ENCODE measurements at regions not wholly inside any gene's neighbourhood (a gene's known extent, or its start where the extent isn't known, plus 50 kb on each side); places are given as distances from the start of the nearest gene placed in this dataset.
A peak's percentile ranks its signal among the peaks of the same experiment; 100 is the strongest.

DNA sequence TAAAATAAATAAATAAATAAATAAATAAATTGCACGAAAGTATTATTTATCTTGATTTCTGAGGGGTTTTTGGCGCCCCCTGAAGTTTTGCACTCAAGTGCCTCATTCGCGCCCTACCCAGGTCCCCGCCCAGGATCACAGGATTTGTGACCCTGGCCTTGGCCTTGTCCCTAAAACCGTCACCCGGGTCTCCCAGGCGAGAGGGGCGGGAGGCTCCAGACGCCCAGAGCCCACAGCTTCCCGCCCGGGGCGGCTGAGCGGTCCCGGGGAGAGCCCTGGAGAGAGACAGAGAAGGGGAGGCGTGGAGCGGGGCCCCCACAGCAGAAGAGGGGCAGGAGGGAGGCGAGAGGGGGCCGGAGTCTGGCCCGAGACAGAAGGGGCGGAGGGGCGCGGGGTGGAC lies 91.8 kb upstream of the CASZ1 start:
- Histone ChIP-seq H3K23ac (ENCODE audit: insufficient read length) (no peak overlapping the region), H2BK5ac (ENCODE audit: low read depth, low read length) (no peak overlapping the region), H2BK20ac (ENCODE audit: low read length) (no peak overlapping the region), H2AK5ac (ENCODE audit: low read depth, low read length) (no peak overlapping the region), H3K4ac (replicated peaks; ENCODE audit: insufficient read length, low read depth, low read length) (no peak overlapping the region), H2BK120ac (replicated peaks; ENCODE audit: low read depth, low read length) (no peak overlapping the region), H3K27ac (ENCODE audit: low read depth, low read length) (no peak overlapping the region), H2BK15ac (ENCODE audit: low read length) (no peak overlapping the region), H3K36me3 (ENCODE audit: control insufficient read depth in 2 of 4, insufficient read depth in 4 of 4, low read length in 3 of 4) (no peaks in the 10 kb centered on the region), H3K79me2 (ENCODE audit: control insufficient read depth in 1 of 2, insufficient read depth in 2 of 2, low read length in 2 of 2) (no peaks in the 10 kb centered on the region), H3K27me3 (replicated peaks in 1 of 4; ENCODE audit: control insufficient read depth in 3 of 4, extremely low read depth in 1 of 4, insufficient read depth in 3 of 4, low read length in 3 of 4) (peaks cover 0 to 19% (median 14%) of the 10 kb centered on the region in 4 experiments; a peak in 6 of 7 replicates), H3K4me3 (ENCODE audit: extremely low read depth in 1 of 4, insufficient read depth in 2 of 4, low read depth in 3 of 4, low read length in 4 of 4) (peak overlapping the region; percentile 17 to 71 (median 24); a peak in 6 of 8 replicates), H3K4me2 (ENCODE audit: insufficient read depth in 1 of 2, low read depth in 2 of 2, low read length in 2 of 2) (peak overlapping the region; percentile 58 to 93), H3K79me1 (ENCODE audit: low read depth, low read length) (no peaks in the 10 kb centered on the region), H4K91ac (replicated peaks; ENCODE audit: insufficient read length, low read length) (no peak overlapping the region), H4K8ac (ENCODE audit: extremely low read depth, insufficient read depth, low read length) (no peak overlapping the region), H3K9ac (replicated peaks in 1 of 4; ENCODE audit: extremely low read depth in 1 of 4, low read depth in 3 of 4, low read length in 3 of 4) (no peak overlapping the region), H2BK12ac (ENCODE audit: low read depth, low read length) (no peak overlapping the region), H3K18ac (ENCODE audit: extremely low read depth, low read length) (no peak overlapping the region), H3K14ac (ENCODE audit: insufficient read length) (no peak overlapping the region), H4K5ac (ENCODE audit: insufficient read length, low read depth, low read length) (no peak overlapping the region), H3K23me2 (ENCODE audit: low read depth, low read length) (peaks cover 1% of the 10 kb centered on the region; the same call in 1 of the 2 replicates), H3K9me3 (ENCODE audit: insufficient read depth in 2 of 2, low read depth in 1 of 2, low read length in 1 of 2) (no peaks in the 10 kb centered on the region), H4K20me1 (replicated peaks in 1 of 2; ENCODE audit: control insufficient read depth in 1 of 2, insufficient read depth in 2 of 2, low read length in 2 of 2) (no peaks in the 10 kb centered on the region), H3K4me1 (replicated peaks in 1 of 4; ENCODE audit: control insufficient read depth in 3 of 4, insufficient read depth in 4 of 4, low read length in 3 of 4) (peaks cover 2 to 16% (median 8%) of the 10 kb centered on the region in 4 experiments; a peak in 6 of 7 replicates), H2AFZ (ENCODE audit: low read length) (no peak overlapping the region), H3K56ac (replicated peaks; ENCODE audit: insufficient read length, low read depth, low read length) (no peak overlapping the region)
- CTCF ChIA-PET (ENCODE audit: partially characterized antibody): interaction anchor here (0.8 to 4.6 kb wide), 9 partner anchors 10 to 209 kb away, joined by 3 to 17 read pairs (median 4); no protein-coding TSS in a partner anchor
- TF ChIP-seq POU5F1 (IDR thresholded peaks at IDR 0.05; ENCODE audit: low read depth, low read length): no peak
- TF ChIP-seq, protein P1, sequence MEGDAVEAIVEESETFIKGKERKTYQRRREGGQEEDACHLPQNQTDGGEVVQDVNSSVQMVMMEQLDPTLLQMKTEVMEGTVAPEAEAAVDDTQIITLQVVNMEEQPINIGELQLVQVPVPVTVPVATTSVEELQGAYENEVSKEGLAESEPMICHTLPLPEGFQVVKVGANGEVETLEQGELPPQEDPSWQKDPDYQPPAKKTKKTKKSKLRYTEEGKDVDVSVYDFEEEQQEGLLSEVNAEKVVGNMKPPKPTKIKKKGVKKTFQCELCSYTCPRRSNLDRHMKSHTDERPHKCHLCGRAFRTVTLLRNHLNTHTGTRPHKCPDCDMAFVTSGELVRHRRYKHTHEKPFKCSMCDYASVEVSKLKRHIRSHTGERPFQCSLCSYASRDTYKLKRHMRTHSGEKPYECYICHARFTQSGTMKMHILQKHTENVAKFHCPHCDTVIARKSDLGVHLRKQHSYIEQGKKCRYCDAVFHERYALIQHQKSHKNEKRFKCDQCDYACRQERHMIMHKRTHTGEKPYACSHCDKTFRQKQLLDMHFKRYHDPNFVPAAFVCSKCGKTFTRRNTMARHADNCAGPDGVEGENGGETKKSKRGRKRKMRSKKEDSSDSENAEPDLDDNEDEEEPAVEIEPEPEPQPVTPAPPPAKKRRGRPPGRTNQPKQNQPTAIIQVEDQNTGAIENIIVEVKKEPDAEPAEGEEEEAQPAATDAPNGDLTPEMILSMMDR (IDR thresholded peaks at IDR 0.05; ENCODE audit: control extremely low read depth in 1 of 3, insufficient read depth in 1 of 3, low read depth in 1 of 3, low read length in 3 of 3): peak in 1 of 3 experiments; percentile 24; a peak in 1 of 4 replicates
- TF ChIP-seq, protein P2, sequence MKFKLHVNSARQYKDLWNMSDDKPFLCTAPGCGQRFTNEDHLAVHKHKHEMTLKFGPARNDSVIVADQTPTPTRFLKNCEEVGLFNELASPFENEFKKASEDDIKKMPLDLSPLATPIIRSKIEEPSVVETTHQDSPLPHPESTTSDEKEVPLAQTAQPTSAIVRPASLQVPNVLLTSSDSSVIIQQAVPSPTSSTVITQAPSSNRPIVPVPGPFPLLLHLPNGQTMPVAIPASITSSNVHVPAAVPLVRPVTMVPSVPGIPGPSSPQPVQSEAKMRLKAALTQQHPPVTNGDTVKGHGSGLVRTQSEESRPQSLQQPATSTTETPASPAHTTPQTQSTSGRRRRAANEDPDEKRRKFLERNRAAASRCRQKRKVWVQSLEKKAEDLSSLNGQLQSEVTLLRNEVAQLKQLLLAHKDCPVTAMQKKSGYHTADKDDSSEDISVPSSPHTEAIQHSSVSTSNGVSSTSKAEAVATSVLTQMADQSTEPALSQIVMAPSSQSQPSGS (IDR thresholded peaks at IDR 0.05; ENCODE audit: low read length): no peak
- TF ChIP-seq JUN (IDR thresholded peaks at IDR 0.05; ENCODE audit: low read depth, low read length): no peak
- POLR2A ChIA-PET (ENCODE audit: partially characterized antibody): interaction anchor here (0.7 kb wide), 1 partner anchor 137 kb away, joined by 3 read pairs; no protein-coding TSS in a partner anchor
- WGBS, 2 experiments (ENCODE audit: extremely low coverage in 1 of 2, insufficient coverage in 1 of 2, insufficient read length in 1 of 2, insufficient replicate concordance in 2 of 2, low coverage in 1 of 2, low lambda C conversion rate in 2 of 2, missing lambda C conversion rate in 1 of 2): 8% methylated on average over 17 of the region's 23 CpGs; no CpG with 5 or more reads in 1 of the 2 experiments
- peak in 1 of 2 experiments; percentile 67 for DNase-seq (ENCODE audit: low read depth in 1 of 2, low spot score in 2 of 2)
- no peak for FAIRE-seq

All from H1 (cell line).